G401.6 (cell line): ENCODE measurements at regions not wholly inside any gene's neighbourhood (a gene's known extent, or its start where the extent isn't known, plus 50 kb on each side); places are given as distances from the start of the nearest gene placed in this dataset.

Source experiments
- FAIRE-seq: peaks from 2 replicates; lab custom pipeline; 2012; peaks lifted over from hg19 to GRCh38; lab: Jason Lieb, UNC

DNA sequence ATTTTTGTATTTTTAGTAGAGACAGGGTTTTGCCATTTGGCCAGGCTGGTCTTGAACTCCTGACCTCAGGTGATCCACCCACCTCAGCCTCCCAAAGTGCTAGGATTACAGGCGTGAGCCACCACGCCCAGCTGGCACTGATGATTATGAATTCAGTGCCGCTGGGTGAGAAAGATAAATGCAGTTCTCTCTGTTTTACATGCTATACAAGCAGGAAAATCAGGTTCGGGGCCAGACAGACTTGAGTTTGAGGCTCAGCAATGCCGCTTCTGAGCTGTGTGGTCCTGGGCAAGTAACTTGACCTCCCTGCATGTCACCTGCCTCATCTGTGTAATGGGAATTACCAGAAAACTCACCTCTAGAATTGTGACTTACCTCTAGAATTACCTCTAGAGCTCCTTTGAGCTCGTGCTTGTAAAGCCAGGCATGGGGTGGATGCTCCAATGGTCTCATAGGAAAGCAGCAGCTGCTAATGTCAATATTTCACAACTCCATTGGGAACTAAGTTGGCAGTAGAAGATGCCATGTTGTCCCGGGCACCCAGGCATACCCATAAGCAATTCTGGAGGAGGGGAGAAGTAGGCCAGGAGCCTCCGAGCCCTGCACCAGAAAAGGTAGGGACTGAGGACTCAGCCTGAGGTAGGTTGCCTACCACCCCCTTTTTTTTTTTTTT lies 119.8 kb upstream of the SLC25A33 start:
- no peak for FAIRE-seq

GRCh38 chr1:9420835-9421532 lies 118.3 kb upstream of the SLC25A33 start:
- no peak for FAIRE-seq

DNA sequence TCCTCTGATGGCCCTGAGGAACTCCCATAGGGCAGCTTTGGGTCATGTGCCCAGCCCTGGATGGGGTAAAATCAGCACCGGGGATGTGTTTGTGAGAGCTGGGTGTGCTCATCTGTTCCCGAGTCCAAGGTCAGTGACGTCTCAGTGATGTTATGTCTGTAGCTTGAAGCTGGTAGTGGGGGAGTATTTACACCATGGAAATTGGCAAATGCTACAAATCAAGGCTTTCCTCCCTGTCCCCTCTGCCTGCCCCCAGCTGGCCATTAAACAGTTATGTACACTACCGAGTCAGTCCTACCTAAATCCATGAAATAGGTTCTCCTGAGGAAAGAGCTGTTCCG lies 117.8 kb upstream of the SLC25A33 start:
- no peak for FAIRE-seq

- FAIRE-seq = no peak
Measured at GRCh38 chr1:9422321-9422720, 116.9 kb upstream of the SLC25A33 start.

GRCh38 chr1:9422911-9423505 lies 116.3 kb upstream of the SLC25A33 start:
- no peak for FAIRE-seq

DNA sequence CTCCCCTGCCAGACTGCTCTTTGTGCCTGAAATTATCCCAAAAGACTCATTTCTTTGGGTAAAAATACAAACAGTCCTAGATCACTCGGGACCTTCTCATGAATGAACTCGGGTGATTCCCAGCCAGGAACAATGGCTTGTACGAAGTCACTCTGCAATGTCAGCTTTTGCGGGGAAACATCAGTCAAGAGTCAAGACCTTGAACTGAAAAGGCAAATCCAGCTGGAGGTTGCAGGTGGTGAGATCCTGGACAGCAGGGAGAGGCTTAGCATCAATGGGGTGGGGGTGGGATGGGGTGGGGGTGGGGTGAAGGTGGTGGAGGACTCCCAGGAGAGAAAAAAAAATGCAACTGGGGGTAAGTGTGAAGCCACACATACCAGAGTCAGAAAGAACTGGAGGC lies 115.0 kb upstream of the SLC25A33 start:
- FAIRE-seq = no peak

- FAIRE-seq = no peak
Measured at GRCh38 chr1:9425859-9426258, 113.4 kb upstream of the SLC25A33 start.

DNA sequence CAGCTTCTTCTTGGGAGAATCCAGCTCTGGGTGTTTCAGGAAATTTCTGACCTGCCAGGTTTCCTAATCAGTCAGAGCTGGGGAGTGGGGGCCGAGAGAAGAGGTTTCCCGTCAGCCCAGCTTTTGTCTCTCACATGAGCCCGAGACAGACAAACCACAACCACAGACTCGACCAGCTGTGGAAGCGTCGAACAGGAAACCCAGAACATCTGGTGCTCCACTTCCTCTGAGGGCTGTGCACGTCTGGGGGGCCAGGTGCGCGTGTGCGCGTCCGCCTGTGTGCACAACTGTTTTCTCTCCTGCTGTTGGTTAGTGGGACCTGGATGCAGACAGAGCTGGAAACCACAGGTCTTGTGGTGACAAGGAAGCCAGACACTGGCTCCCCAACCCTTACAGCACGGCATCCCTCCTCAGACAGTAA lies 113.0 kb upstream of the SLC25A33 start:
- no peak for FAIRE-seq

DNA sequence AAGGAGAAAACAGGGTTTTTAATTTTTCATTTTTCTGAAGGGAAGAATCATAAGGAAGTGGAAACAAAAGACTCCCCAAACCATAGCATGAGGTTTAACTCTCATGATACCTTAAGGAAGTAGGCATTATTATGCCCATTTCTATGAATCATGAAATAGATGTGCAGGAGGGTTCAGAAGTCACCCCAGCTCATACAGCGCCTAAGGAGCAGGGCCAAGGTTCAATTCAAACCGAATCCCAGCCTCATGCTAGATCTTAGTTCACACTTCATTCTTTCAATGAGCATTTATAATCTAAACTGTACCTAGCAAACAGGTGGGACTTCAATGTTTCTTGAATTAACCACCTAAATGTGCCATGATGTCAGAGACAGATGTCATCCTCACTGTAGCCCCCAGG lies 111.9 kb upstream of the SLC25A33 start:
- FAIRE-seq = no peak

- FAIRE-seq = peak; percentile 98
Measured at GRCh38 chr1:9428601-9429341, 110.5 kb upstream of the SLC25A33 start.

- FAIRE-seq = no peak
Measured at GRCh38 chr1:9429342-9429711, 109.9 kb upstream of the SLC25A33 start.

DNA sequence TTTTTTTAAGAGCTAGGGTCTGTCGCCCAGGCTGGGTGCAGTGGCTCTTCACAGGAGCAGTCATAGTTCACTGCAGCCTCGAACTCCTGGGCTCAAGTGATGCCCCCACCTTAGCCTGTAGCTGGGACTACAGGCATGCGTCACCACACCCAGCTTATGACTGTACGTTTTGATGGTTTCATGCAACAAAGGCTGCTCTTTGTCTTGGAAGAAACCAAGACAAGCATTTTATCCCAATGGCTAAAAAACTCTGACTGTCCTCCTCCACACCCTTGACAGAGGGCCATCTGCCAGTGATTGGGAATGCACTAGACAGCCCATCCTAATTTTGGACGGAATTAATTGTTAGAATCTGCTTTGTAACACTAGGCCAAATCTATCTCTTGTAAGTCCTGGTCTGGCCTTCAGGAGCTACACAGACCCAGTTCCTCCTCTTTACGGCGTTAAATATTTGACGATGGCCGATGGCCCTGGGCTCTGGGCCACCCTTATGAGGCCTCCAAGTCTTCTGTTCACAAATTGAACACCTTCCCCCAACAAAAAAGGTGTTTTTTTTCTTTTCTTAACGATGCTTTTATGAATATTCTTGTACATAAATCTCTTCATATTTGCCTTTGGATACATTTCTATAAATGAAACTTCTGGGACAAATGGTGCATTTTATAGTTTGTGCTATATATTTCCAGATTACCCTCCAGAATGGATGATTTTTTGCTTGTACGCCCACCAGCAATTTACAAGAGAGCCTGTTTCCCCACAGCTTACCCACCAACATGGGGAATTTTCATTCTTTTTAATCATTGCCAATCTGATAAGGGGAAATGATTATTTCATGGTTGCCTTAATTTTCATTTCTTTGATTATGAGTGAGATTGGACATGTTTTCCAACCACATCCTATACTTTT lies 104.8 kb upstream of the SLC25A33 start:
- FAIRE-seq = no peak

GRCh38 chr1:9435153-9435636 lies 104.1 kb upstream of the SLC25A33 start:
- no peak for FAIRE-seq

DNA sequence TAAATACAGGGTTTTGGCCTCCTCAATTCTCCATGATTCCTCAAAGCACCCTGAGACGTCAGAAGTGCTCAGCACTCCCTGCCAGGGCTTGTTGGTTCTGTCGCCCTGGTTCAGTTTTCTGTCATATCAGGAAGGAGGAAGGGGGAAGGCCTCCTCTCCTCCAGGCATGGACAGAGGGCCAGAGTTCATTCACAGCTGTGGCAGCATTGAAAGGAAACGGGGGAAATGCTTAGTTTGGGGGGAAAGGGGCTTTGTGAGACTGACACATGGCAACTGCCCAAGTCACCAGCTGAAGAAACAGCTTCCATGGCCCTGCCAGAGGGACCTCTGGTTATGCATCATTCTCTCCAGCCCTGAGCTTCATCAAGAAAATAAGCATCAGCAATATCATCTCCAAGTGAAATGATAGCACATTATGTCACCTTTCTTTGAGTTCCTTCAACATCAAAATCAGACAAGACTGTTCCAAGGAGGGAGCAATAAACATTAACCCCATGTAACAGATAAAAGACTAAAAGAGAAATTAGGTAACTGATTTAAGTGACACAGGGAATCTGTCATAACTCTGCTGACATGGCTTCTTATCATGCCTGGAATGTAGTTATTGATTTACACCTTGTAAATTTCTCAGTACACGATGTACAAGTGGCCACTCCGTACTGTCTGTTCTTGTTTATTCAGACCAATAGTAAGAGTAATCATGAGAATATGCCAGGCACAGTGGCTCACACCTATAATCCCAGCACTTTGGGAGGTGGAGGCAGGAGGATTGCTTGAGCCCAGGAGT lies 103.2 kb upstream of the SLC25A33 start:
- FAIRE-seq = no peak

DNA sequence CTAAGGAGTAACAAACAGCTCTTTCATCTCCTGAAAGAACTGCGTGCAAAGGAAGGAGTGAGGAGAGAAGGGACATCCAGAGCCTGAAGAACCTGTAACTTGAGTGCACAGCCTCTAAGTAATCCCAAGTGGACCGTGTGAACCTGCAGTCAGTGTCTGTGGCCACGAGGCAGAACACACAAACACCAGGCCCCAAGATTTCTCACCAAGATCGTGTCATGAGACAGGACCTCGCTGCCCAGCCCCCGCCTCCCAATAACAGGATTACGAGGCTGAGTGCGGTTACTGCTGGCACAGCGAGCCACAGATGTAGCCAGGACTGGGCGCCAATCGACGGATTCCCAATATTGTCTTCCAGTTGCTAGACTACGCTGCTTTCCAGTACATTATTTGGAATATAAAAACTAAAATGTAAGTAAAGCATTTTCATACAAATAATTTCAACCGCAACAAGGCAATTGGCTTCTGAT lies 101.3 kb upstream of the SLC25A33 start:
- FAIRE-seq = no peak

- FAIRE-seq = no peak
Measured at GRCh38 chr1:9438431-9439073, 100.7 kb upstream of the SLC25A33 start.

- FAIRE-seq = no peak
Measured at GRCh38 chr1:9439074-9439761, 100.0 kb upstream of the SLC25A33 start.

- no peak for FAIRE-seq
Measured at GRCh38 chr1:9440261-9440660, 99.0 kb upstream of the SLC25A33 start.

DNA sequence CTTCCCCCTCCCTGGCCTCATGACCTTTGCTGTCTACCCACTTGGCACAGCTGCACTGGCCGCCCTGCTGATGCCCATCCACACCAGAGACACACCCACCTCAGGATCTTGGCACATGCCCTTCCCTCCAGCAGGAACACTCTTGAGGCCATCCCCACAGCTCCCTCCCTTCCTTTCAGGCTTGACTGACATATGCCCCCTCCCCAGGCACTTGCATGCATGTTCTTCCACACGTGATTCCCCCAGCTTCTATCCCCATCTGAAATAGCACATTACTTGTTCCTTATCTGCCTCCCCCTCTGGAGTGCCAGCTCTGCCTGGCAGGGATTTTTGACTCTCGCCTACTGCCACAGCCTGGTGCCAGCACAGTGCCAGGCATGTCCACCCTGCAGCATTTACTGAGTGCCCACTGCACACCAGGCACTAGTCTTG lies 98.5 kb upstream of the SLC25A33 start:
- FAIRE-seq = no peak
